ENCODE measurements at regions not wholly inside any gene's neighbourhood (a gene's known extent, or its start where the extent isn't known, plus 50 kb on each side); places are given as distances from the start of the nearest gene placed in this dataset.

DNA sequence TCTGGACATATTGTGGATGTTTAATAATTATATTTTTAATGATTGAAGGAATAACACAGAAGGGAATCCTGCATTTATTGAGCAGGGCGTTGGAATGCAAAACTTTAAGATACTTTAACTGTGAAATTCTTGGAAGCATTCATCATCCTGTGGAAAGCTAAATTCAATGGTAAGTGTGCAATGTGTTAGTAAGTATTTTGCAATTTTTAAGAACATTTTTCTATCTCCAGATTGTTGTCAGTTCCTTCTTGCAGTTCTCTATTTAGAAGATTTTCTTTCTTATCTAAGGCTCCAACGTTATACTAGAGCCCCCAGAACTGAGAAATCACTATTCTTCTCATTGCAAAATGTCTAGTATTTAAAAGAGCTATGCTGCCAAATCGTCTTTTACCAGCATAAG, 132.2 kb upstream of the TSC22D2 start:
- Histone ChIP-seq H4K20me1 (ENCODE audit: control insufficient read depth, insufficient read depth) (no peaks in the 10 kb centered on the region), H3K9ac (ENCODE audit: control insufficient read depth, insufficient read depth, low read length) (no peak overlapping the region), H3K9me3 (replicated peaks; ENCODE audit: control insufficient read depth, insufficient read depth, low read length) (no peaks in the 10 kb centered on the region; the same call in 2 of the 3 replicates), H3K4me1 (ENCODE audit: control insufficient read depth, insufficient read depth, low read length) (no peaks in the 10 kb centered on the region), H3K27me3 (replicated peaks in 1 of 2; ENCODE audit: control insufficient read depth in 2 of 2, insufficient read depth in 2 of 2, low read length in 1 of 2) (no peaks in the 10 kb centered on the region), H3K4me3 (no peak overlapping the region), H3K27ac (ENCODE audit: control insufficient read depth, insufficient read depth) (no peak overlapping the region), H2AFZ (ENCODE audit: control insufficient read depth, low read depth, low read length) (no peak overlapping the region), H3K79me2 (ENCODE audit: control insufficient read depth, insufficient read depth, low read length) (no peaks in the 10 kb centered on the region), H3K4me2 (ENCODE audit: control insufficient read depth, insufficient read depth) (no peak overlapping the region), H3K36me3 (ENCODE audit: control insufficient read depth in 2 of 2, insufficient read depth in 2 of 2, low read length in 1 of 2) (no peaks in the 10 kb centered on the region)
- DNase-seq (ENCODE audit: low read depth, low spot score) = no peak
- 0% methylated on average over 3 of the region's 3 CpGs for WGBS (ENCODE audit: insufficient coverage, insufficient replicate concordance, low lambda C conversion rate, missing lambda C conversion rate)
- ATAC-seq = no peak
- in situ Hi-C loops (cut with MboI) (no loop called here), intact Hi-C loops (cut with micrococcal nuclease; ENCODE audit: unreplicated experiment) (no loop called here)
- CTCF ChIA-PET = interaction anchor here (0.7 to 1.2 kb wide), 2 partner anchors 9 to 10 kb away, joined by 3 read pairs; no protein-coding TSS in a partner anchor
- POLR2A ChIA-PET = no interaction called here
- RAD21 ChIA-PET (ENCODE audit: unreplicated experiment) = no interaction called here
- no TSS peak for BruUV-seq (replicated peaks)
- no peak for FAIRE-seq
- no peak for TF ChIP-seq TCF12 (IDR thresholded peaks at IDR 0.05; ENCODE audit: low read depth, low read length)
- TF ChIP-seq CBX5 (IDR thresholded peaks at IDR 0.05; ENCODE audit: low read depth) = no peak
- no peak for TF ChIP-seq BACH1 (IDR thresholded peaks at IDR 0.05; ENCODE audit: borderline replicate concordance)
- SMC1A ChIA-PET (ENCODE audit: uncharacterized antibody, unreplicated experiment) = interaction anchor here (1.2 to 1.5 kb wide), 4 partner anchors 14 to 220 kb away, joined by 3 to 4 read pairs (median 3); no protein-coding TSS in a partner anchor

DNA sequence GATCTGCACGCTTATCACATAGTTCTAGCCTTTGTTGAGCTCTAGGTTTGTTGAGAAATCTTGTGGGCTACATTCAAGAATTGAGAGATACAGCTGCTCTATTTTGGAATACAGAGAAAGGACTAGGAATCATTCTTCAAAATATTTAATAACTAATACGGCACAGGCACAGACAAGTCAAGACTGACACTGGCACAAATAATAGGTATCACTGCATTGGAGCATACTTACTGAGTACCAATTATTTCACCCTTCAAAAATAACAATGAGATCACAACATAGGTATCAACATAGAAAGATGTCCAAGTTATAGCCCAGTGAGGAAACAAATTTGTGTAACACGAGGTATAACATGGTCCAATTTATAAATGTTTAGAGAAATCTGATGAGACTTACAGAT, 133.7 kb upstream of the TSC22D2 start:
- FAIRE-seq (no peak), ATAC-seq (no peak), DNase-seq (ENCODE audit: low read depth, low spot score) (no peak)
- Histone ChIP-seq H3K9me3 (replicated peaks; ENCODE audit: control insufficient read depth, insufficient read depth, low read length) (no peaks in the 10 kb centered on the region), H4K20me1 (ENCODE audit: control insufficient read depth, insufficient read depth) (no peaks in the 10 kb centered on the region), H3K9ac (ENCODE audit: control insufficient read depth, insufficient read depth, low read length) (no peak overlapping the region), H3K4me3 (no peak overlapping the region), H2AFZ (ENCODE audit: control insufficient read depth, low read depth, low read length) (no peak overlapping the region), H3K27ac (ENCODE audit: control insufficient read depth, insufficient read depth) (no peak overlapping the region), H3K79me2 (ENCODE audit: control insufficient read depth, insufficient read depth, low read length) (no peaks in the 10 kb centered on the region), H3K4me1 (ENCODE audit: control insufficient read depth, insufficient read depth, low read length) (no peaks in the 10 kb centered on the region), H3K4me2 (ENCODE audit: control insufficient read depth, insufficient read depth) (no peak overlapping the region), H3K27me3 (replicated peaks in 1 of 2; ENCODE audit: control insufficient read depth in 2 of 2, insufficient read depth in 2 of 2, low read length in 1 of 2) (no peaks in the 10 kb centered on the region), H3K36me3 (ENCODE audit: control insufficient read depth in 2 of 2, insufficient read depth in 2 of 2, low read length in 1 of 2) (no peaks in the 10 kb centered on the region)
- ChIA-PET SMC1A (ENCODE audit: uncharacterized antibody, unreplicated experiment) (interaction anchor here (0.7 to 2.0 kb wide), 4 partner anchors 21 to 221 kb away, joined by 3 to 6 read pairs (median 4); no protein-coding TSS in a partner anchor), CTCF (no interaction called here), POLR2A (interaction anchor here (0.6 to 0.7 kb wide), 2 partner anchors 461 to 686 kb away, joined by 4 read pairs; no protein-coding TSS in a partner anchor), RAD21 (ENCODE audit: unreplicated experiment) (no interaction called here)
- BruUV-seq (replicated peaks) = no TSS peak
- in situ Hi-C loops (cut with MboI) (no loop called here), intact Hi-C loops (cut with micrococcal nuclease; ENCODE audit: unreplicated experiment) (no loop called here)
- 32% methylated on average over 3 of the region's 3 CpGs for WGBS (ENCODE audit: insufficient coverage, insufficient replicate concordance, low lambda C conversion rate, missing lambda C conversion rate)
- TF ChIP-seq CHD4 (IDR thresholded peaks at IDR 0.05) (no peak), TCF7 (IDR thresholded peaks at IDR 0.05; ENCODE audit: borderline replicate concordance) (no peak), RFX5 (IDR thresholded peaks at IDR 0.05; ENCODE audit: low read depth, low read length) (no peak), MYB (IDR thresholded peaks at IDR 0.05; ENCODE audit: borderline replicate concordance, low read depth, low read length) (no peak), SP1 (IDR thresholded peaks at IDR 0.05; ENCODE audit: low read depth, low read length) (no peak), SMARCA5 (IDR thresholded peaks at IDR 0.05) (no peak), NFYA (IDR thresholded peaks at IDR 0.05; ENCODE audit: borderline replicate concordance, low read depth, low read length) (no peak)
- TF ChIP-seq, protein P1, sequence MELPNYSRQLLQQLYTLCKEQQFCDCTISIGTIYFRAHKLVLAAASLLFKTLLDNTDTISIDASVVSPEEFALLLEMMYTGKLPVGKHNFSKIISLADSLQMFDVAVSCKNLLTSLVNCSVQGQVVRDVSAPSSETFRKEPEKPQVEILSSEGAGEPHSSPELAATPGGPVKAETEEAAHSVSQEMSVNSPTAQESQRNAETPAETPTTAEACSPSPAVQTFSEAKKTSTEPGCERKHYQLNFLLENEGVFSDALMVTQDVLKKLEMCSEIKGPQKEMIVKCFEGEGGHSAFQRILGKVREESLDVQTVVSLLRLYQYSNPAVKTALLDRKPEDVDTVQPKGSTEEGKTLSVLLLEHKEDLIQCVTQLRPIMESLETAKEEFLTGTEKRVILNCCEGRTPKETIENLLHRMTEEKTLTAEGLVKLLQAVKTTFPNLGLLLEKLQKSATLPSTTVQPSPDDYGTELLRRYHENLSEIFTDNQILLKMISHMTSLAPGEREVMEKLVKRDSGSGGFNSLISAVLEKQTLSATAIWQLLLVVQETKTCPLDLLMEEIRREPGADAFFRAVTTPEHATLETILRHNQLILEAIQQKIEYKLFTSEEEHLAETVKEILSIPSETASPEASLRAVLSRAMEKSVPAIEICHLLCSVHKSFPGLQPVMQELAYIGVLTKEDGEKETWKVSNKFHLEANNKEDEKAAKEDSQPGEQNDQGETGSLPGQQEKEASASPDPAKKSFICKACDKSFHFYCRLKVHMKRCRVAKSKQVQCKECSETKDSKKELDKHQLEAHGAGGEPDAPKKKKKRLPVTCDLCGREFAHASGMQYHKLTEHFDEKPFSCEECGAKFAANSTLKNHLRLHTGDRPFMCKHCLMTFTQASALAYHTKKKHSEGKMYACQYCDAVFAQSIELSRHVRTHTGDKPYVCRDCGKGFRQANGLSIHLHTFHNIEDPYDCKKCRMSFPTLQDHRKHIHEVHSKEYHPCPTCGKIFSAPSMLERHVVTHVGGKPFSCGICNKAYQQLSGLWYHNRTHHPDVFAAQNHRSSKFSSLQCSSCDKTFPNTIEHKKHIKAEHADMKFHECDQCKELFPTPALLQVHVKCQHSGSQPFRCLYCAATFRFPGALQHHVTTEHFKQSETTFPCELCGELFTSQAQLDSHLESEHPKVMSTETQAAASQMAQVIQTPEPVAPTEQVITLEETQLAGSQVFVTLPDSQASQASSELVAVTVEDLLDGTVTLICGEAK (IDR thresholded peaks at IDR 0.05; ENCODE audit: borderline replicate concordance) = no peak
